Smooth muscle cell (in vitro differentiated cells): ENCODE measurements at regions not wholly inside any gene's neighbourhood (a gene's known extent, or its start where the extent isn't known, plus 50 kb on each side); places are given as distances from the start of the nearest gene placed in this dataset.

Source experiments
- DNase-seq: peaks from one replicate; lab custom pipeline; 2025; ENCODE audit not compliant: unreplicated experiment; lab: John Stamatoyannopoulos, UW
- H2AFZ ChIP-seq: fragments of 200-600 bp; sonication (generic); 2 replicates; pipeline ENCODE4 v1.6.0; 2016; ENCODE audit warnings: antibody characterized with exemption, low read depth, mild to moderate bottlenecking
- H3F3A ChIP-seq: fragments of 200-600 bp; sonication (generic); 2 replicates; pipeline ENCODE4 v1.6.0; 2017; ENCODE audit warnings: antibody characterized with exemption, low read depth
- H3K27ac ChIP-seq: fragments of 200-600 bp; sonication (generic); 2 replicates; pipeline ENCODE4 v1.5.1; 2016; ENCODE audit warnings: low read depth, mild to moderate bottlenecking
- H3K27me3 ChIP-seq: fragments of 200-600 bp; sonication (generic); 2 replicates; pipeline ENCODE4 v1.6.1; 2016; ENCODE audit warnings: low read depth, mild to moderate bottlenecking
- H3K36me3 ChIP-seq: fragments of 200-600 bp; sonication (generic); 2 replicates; pipeline ENCODE4 v1.5.1; 2016; ENCODE audit warnings: low read depth
- H3K4me1 ChIP-seq: fragments of 200-600 bp; sonication (generic); 2 replicates; pipeline ENCODE4 v1.5.1; 2016; ENCODE audit warnings: low read depth
- H3K4me2 ChIP-seq: fragments of 200-600 bp; sonication (generic); 2 replicates; pipeline ENCODE4 v1.6.0; 2016; ENCODE audit warnings: mild to moderate bottlenecking
- H3K4me3 ChIP-seq: fragments of 200-600 bp; sonication (generic); 2 replicates; pipeline ENCODE4 v1.5.1; 2016; ENCODE audit warnings: mild to moderate bottlenecking
- H3K79me2 ChIP-seq: fragments of 200-600 bp; sonication (generic); 2 replicates; pipeline ENCODE4 v1.6.0; 2016; ENCODE audit warnings: low read depth, mild to moderate bottlenecking
- H3K9ac ChIP-seq: fragments of 200-600 bp; sonication (generic); 2 replicates; pipeline ENCODE4 v1.6.0; 2016; ENCODE audit warnings: low read depth
- H3K9me3 ChIP-seq: fragments of 200-600 bp; sonication (generic); replicated peaks from 2 replicates; pipeline ENCODE4 v1.5.1; 2016; ENCODE audit warnings: low read depth
- H4K20me1 ChIP-seq: fragments of 200-600 bp; sonication (generic); 2 replicates; pipeline ENCODE4 v1.6.0; 2016; ENCODE audit warnings: low read depth
- CTCF ChIP-seq: fragments of 200-600 bp; sonication (generic); IDR thresholded peaks from 2 replicates; pipeline ENCODE4 v1.5.1; 2017; ENCODE audit warnings: borderline replicate concordance, mild to moderate bottlenecking, antibody characterized with exemption; ENCODE audit not compliant: insufficient read depth, poor library complexity, severe bottlenecking
- WGBS: methylation state at CpG from one replicate; pipeline ENCODE4 v1.1.7; 2016; ENCODE audit warnings: low lambda C conversion rate; 5-methylcytosine and 5-hydroxymethylcytosine counted together

DNA sequence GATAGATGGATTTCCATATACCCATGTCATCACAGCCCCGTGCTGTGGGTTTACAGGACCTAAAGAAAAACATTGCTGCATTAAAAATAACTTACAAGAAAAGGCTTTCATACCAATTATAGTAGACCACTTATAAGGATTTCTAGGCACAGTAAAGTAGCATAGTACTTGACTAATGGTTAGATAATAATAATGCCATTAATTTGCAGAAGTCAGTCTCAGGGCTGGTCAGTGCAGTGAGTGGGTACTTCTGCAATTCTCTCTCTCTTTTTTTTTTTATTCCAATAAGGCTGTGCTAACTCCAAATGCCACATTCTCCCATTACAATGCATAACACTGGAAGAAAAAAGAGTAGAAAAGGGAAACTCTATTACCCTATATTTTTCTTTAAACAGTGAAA, 73.1 kb upstream of the TMPRSS15 start:
- no peaks in the 10 kb centered on the region for H3K36me3 ChIP-seq
- DNase-seq: no peak
- H2AFZ ChIP-seq: no peak overlapping the region
- H3K4me2 ChIP-seq: no peak overlapping the region
- WGBS: 87% methylated on average over 1 of the region's 1 CpG
- no peak for TF ChIP-seq CTCF
- H3F3A ChIP-seq: no peaks in the 10 kb centered on the region
- H3K4me3 ChIP-seq: no peak overlapping the region
- H4K20me1 ChIP-seq: no peaks in the 10 kb centered on the region
- H3K4me1 ChIP-seq: no peaks in the 10 kb centered on the region
- no peaks in the 10 kb centered on the region for H3K27me3 ChIP-seq
- no peak overlapping the region for H3K27ac ChIP-seq
- no peaks in the 10 kb centered on the region for H3K9me3 ChIP-seq
- no peaks in the 10 kb centered on the region for H3K79me2 ChIP-seq
- no peak overlapping the region for H3K9ac ChIP-seq

GRCh38 chr21:18477043-18477442, 73.5 kb upstream of the TMPRSS15 start:
- Histone ChIP-seq H3K4me3 (no peak overlapping the region), H3K4me1 (no peaks in the 10 kb centered on the region), H4K20me1 (no peaks in the 10 kb centered on the region), H3K27me3 (no peaks in the 10 kb centered on the region), H3K9ac (no peak overlapping the region), H2AFZ (no peak overlapping the region), H3K27ac (no peak overlapping the region), H3K36me3 (no peaks in the 10 kb centered on the region), H3K9me3 (no peaks in the 10 kb centered on the region), H3F3A (no peaks in the 10 kb centered on the region), H3K4me2 (no peak overlapping the region), H3K79me2 (no peaks in the 10 kb centered on the region)
- no peak for TF ChIP-seq CTCF
- DNase-seq: no peak
- 88% methylated on average over 7 of the region's 7 CpGs for WGBS

GRCh38 chr21:18478513-18478912, 74.9 kb upstream of the TMPRSS15 start:
- WGBS: 0% methylated on average over 1 of the region's 1 CpG
- H3K9ac ChIP-seq: no peak overlapping the region
- no peak overlapping the region for H3K4me2 ChIP-seq
- H3K9me3 ChIP-seq: no peaks in the 10 kb centered on the region
- no peak overlapping the region for H3K4me3 ChIP-seq
- H3K27me3 ChIP-seq: no peaks in the 10 kb centered on the region
- no peak overlapping the region for H3K27ac ChIP-seq
- no peaks in the 10 kb centered on the region for H3K79me2 ChIP-seq
- H2AFZ ChIP-seq: no peak overlapping the region
- no peaks in the 10 kb centered on the region for H3K36me3 ChIP-seq
- TF ChIP-seq CTCF: no peak
- H3K4me1 ChIP-seq: no peaks in the 10 kb centered on the region
- no peak for DNase-seq
- no peaks in the 10 kb centered on the region for H4K20me1 ChIP-seq
- no peaks in the 10 kb centered on the region for H3F3A ChIP-seq

GRCh38 chr21:18488252-18488651, 84.7 kb upstream of the TMPRSS15 start:
- H2AFZ ChIP-seq: no peak overlapping the region
- no peaks in the 10 kb centered on the region for H3K27me3 ChIP-seq
- no peak overlapping the region for H3K4me3 ChIP-seq
- no peak overlapping the region for H3K9ac ChIP-seq
- H3K9me3 ChIP-seq: no peaks in the 10 kb centered on the region
- H3K4me1 ChIP-seq: no peaks in the 10 kb centered on the region
- no peaks in the 10 kb centered on the region for H3K36me3 ChIP-seq
- no peaks in the 10 kb centered on the region for H3F3A ChIP-seq
- H4K20me1 ChIP-seq: no peaks in the 10 kb centered on the region
- WGBS: 87% methylated on average over 1 of the region's 1 CpG
- H3K27ac ChIP-seq: no peak overlapping the region
- DNase-seq: no peak
- H3K4me2 ChIP-seq: no peak overlapping the region
- TF ChIP-seq CTCF: no peak
- H3K79me2 ChIP-seq: no peaks in the 10 kb centered on the region
